ENCODE measurements at regions not wholly inside any gene's neighbourhood (a gene's known extent, or its start where the extent isn't known, plus 50 kb on each side); places are given as distances from the start of the nearest gene placed in this dataset.

GRCh38 chr7:70972693-70973092, 159.3 kb upstream of the GALNT17 start:
- no peak for DNase-seq
- H3K27ac Mint-ChIP-seq = no peak overlapping the region
- POLR2A ChIA-PET = no interaction called here
- H3K27me3 Mint-ChIP-seq = no peaks in the 10 kb centered on the region
- H3K9me3 Mint-ChIP-seq = peaks cover 19% of the 10 kb centered on the region
- no peaks in the 10 kb centered on the region for H3K36me3 Mint-ChIP-seq (ENCODE audit: low read depth)
- H3K4me3 Mint-ChIP-seq = no peak overlapping the region
- CTCF ChIA-PET = no interaction called here
- no peaks in the 10 kb centered on the region for H3K4me1 Mint-ChIP-seq

DNA sequence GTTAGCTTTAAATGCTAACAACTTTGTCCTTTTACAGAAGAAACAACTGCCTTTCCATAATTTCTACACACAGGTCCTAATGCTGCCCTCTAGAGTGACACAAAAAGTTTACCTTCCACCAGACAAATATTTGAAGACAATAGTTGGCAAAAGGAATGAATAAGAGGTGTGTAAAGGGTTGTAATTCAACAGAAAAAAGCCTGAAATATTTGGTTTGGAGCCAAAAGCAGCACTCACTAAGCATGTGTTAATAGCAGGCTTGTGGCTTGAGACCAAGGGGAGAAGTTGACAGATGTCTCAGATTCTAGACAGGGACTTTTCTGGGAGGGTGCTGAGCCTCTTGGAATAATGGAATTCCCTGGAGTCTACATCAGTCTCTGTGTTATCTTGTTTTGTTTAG, 156.2 kb upstream of the GALNT17 start:
- Mint-ChIP-seq H3K27me3 (no peaks in the 10 kb centered on the region), H3K27ac (no peak overlapping the region), H3K9me3 (peaks cover 14% of the 10 kb centered on the region), H3K4me3 (no peak overlapping the region), H3K4me1 (no peaks in the 10 kb centered on the region), H3K36me3 (ENCODE audit: low read depth) (no peaks in the 10 kb centered on the region)
- POLR2A ChIA-PET = no interaction called here
- no peak for DNase-seq
- CTCF ChIA-PET = no interaction called here

DNA sequence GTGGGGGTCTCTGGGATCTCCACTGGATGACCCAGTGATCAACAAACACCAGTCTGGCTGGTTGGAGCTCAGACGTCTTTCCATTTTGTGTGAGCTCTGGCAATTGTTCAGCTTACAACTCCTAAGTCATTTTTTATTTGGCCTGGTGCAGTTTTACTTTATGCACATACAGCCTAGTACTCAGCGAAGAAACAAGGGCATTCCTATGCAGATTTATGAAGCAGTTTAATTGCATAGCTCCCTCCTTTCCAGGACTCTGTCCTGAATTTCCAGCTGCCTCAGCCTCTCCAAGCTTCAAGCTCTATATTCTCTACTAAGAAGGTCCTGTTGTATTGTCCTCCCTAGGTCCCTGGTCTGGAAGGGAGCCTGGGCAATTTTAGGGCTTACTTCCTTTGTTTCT, 145.6 kb upstream of the GALNT17 start:
- H3K36me3 Mint-ChIP-seq (ENCODE audit: low read depth) = no peaks in the 10 kb centered on the region
- H3K4me3 Mint-ChIP-seq = no peak overlapping the region
- DNase-seq = no peak
- POLR2A ChIA-PET = no interaction called here
- H3K4me1 Mint-ChIP-seq = no peaks in the 10 kb centered on the region
- peaks cover 7% of the 10 kb centered on the region for H3K9me3 Mint-ChIP-seq
- CTCF ChIA-PET = no interaction called here
- no peak overlapping the region for H3K27ac Mint-ChIP-seq
- no peaks in the 10 kb centered on the region for H3K27me3 Mint-ChIP-seq

DNA sequence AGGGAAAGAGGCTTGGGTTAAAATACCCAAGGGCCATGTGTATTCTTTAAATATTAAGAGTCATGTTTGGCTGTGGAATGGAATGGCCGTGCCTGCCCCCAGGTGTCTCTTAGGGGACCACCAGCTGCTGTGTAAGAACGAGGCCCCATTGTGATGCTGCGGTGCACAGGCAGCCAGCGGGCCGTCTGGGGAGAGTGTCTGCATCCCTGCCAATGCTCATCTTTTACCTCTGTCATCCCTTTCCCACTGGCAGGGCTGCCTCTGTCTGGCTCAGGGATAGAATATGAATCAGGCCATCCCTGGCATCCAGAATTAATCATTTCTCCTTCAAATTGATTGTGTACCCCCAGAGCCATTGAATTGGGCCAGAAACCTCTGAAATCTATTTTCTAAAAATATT, 137.8 kb upstream of the GALNT17 start:
- Mint-ChIP-seq H3K4me3 (no peak overlapping the region), H3K27me3 (no peaks in the 10 kb centered on the region), H3K36me3 (ENCODE audit: low read depth) (no peaks in the 10 kb centered on the region), H3K27ac (no peak overlapping the region), H3K9me3 (peaks cover 7% of the 10 kb centered on the region), H3K4me1 (no peaks in the 10 kb centered on the region)
- CTCF ChIA-PET = no interaction called here
- POLR2A ChIA-PET = no interaction called here
- DNase-seq = no peak

- Mint-ChIP-seq H3K27ac (no peak overlapping the region), H3K4me1 (no peaks in the 10 kb centered on the region), H3K36me3 (ENCODE audit: low read depth) (no peaks in the 10 kb centered on the region), H3K27me3 (no peaks in the 10 kb centered on the region), H3K9me3 (peaks cover 5% of the 10 kb centered on the region), H3K4me3 (no peak overlapping the region)
- ChIA-PET POLR2A (no interaction called here), CTCF (no interaction called here)
- DNase-seq = no peak
Observed at GRCh38 chr7:70997261-70997660, 134.7 kb upstream of the GALNT17 start.

DNA sequence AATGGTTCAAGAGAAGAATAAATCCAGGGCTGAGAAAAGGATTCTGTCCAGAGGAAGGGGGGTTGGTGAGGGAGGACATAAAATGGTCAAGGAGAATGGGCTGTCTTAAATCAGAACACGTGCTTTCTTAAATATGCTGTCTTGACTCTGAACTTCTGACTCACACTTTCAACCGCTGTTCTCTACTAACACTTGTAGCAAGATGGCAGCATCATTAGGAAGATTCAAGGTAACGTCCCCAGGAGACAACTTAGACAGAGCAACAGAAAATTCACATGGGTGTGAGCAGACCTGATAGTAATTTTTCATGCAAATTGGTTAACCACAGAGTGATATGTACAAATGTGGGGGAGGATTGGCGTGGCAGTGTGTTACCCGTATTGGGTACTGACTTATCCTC, 126.8 kb upstream of the GALNT17 start:
- no peak overlapping the region for H3K4me3 Mint-ChIP-seq
- H3K9me3 Mint-ChIP-seq = peaks cover 4% of the 10 kb centered on the region
- no peak for DNase-seq
- H3K36me3 Mint-ChIP-seq (ENCODE audit: low read depth) = no peaks in the 10 kb centered on the region
- no peak overlapping the region for H3K27ac Mint-ChIP-seq
- CTCF ChIA-PET = no interaction called here
- no peaks in the 10 kb centered on the region for H3K27me3 Mint-ChIP-seq
- POLR2A ChIA-PET = no interaction called here
- no peaks in the 10 kb centered on the region for H3K4me1 Mint-ChIP-seq

GRCh38 chr7:71009636-71010035, 122.3 kb upstream of the GALNT17 start:
- POLR2A ChIA-PET = no interaction called here
- no peaks in the 10 kb centered on the region for H3K4me1 Mint-ChIP-seq
- H3K9me3 Mint-ChIP-seq = peaks cover 7% of the 10 kb centered on the region
- no peak overlapping the region for H3K27ac Mint-ChIP-seq
- H3K36me3 Mint-ChIP-seq (ENCODE audit: low read depth) = no peaks in the 10 kb centered on the region
- H3K27me3 Mint-ChIP-seq = no peaks in the 10 kb centered on the region
- CTCF ChIA-PET = no interaction called here
- no peak overlapping the region for H3K4me3 Mint-ChIP-seq
- DNase-seq = no peak

GRCh38 chr7:71015252-71015900, 116.6 kb upstream of the GALNT17 start:
- Mint-ChIP-seq H3K9me3 (peaks cover 19% of the 10 kb centered on the region), H3K27ac (no peak overlapping the region), H3K4me1 (no peaks in the 10 kb centered on the region), H3K27me3 (no peaks in the 10 kb centered on the region), H3K4me3 (no peak overlapping the region), H3K36me3 (ENCODE audit: low read depth) (no peaks in the 10 kb centered on the region)
- no peak for DNase-seq
- CTCF ChIA-PET = no interaction called here
- POLR2A ChIA-PET = no interaction called here

GRCh38 chr7:71016401-71016800, 115.5 kb upstream of the GALNT17 start:
- Mint-ChIP-seq H3K27me3 (no peaks in the 10 kb centered on the region), H3K9me3 (peaks cover 18% of the 10 kb centered on the region), H3K27ac (no peak overlapping the region), H3K4me1 (no peaks in the 10 kb centered on the region), H3K4me3 (no peak overlapping the region), H3K36me3 (ENCODE audit: low read depth) (no peaks in the 10 kb centered on the region)
- DNase-seq = no peak
- ChIA-PET POLR2A (no interaction called here), CTCF (no interaction called here)

DNA sequence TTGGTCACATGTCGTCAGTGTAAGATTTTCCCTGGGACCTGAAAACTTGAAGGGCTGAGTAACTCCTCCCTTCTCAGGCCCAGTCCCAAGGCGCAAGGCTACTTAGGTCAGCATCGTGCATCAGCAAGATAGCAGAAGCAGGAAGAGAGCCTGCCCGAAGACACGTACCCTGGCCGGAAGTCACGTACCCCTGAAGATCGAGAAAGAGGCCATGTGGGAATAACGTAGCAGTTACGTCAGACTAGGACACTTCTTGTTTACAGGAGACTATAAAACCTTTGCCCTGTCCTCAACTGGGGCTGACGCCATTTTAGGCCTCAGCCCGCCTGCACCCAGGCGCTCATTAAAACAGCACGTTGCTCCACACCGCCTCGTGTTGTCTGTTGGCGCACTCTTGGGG, 114.3 kb upstream of the GALNT17 start:
- H3K4me3 Mint-ChIP-seq = no peak overlapping the region
- ChIA-PET CTCF (no interaction called here), POLR2A (no interaction called here)
- DNase-seq = no peak
- no peaks in the 10 kb centered on the region for H3K36me3 Mint-ChIP-seq (ENCODE audit: low read depth)
- no peaks in the 10 kb centered on the region for H3K27me3 Mint-ChIP-seq
- H3K9me3 Mint-ChIP-seq = peaks cover 18% of the 10 kb centered on the region
- no peaks in the 10 kb centered on the region for H3K4me1 Mint-ChIP-seq
- H3K27ac Mint-ChIP-seq = no peak overlapping the region

- CTCF ChIA-PET = no interaction called here
- Mint-ChIP-seq H3K27ac (no peak overlapping the region), H3K36me3 (ENCODE audit: low read depth) (no peaks in the 10 kb centered on the region), H3K4me1 (no peaks in the 10 kb centered on the region), H3K4me3 (no peak overlapping the region), H3K27me3 (no peaks in the 10 kb centered on the region), H3K9me3 (peaks cover 22% of the 10 kb centered on the region)
- POLR2A ChIA-PET = no interaction called here
- DNase-seq = no peak
Observed at GRCh38 chr7:71019706-71020105, 112.2 kb upstream of the GALNT17 start.

DNA sequence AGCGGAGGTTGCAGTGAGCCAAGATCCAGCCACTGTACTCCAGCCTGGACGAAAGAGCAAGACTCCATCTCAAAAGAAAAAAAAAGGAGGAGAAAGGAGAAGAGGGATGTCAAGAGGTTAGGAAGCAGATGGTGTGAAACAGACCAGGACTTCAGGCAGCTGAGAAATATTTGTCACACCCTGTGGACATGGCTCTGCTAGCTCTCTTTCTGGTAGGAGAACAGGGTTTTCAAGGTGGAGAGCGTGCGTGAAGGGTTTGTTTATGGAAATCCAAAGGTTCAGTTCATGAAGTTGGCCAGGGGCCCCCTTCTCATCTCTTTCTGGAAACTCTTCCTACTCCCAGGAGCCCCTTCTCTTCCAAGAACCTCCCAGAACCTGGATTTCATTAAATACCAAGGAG, 110.8 kb upstream of the GALNT17 start:
- Mint-ChIP-seq H3K27me3 (no peaks in the 10 kb centered on the region), H3K4me1 (no peaks in the 10 kb centered on the region), H3K27ac (no peak overlapping the region), H3K9me3 (peaks cover 25% of the 10 kb centered on the region), H3K4me3 (no peak overlapping the region), H3K36me3 (ENCODE audit: low read depth) (no peaks in the 10 kb centered on the region)
- POLR2A ChIA-PET = no interaction called here
- no peak for DNase-seq
- CTCF ChIA-PET = no interaction called here

DNA sequence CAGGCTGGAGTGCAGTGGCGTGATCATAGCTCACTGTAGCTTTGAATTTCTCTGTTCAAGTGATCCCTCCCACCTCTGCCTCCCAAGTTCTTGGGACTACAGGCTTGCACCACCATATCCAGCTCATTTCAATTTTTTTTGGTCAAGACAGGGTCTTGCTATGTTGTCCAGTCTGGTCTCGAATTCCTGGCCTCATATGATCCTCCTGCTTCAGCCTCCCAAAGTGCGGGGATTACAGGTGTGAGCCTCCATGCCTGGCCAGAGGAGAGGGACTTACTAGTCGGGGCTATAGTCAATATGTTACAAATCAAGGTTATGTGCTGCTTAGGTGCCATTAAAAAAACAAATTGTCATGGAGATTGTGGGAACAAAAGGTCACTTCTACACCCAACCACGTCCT, 105.3 kb upstream of the GALNT17 start:
- DNase-seq = no peak
- no peaks in the 10 kb centered on the region for H3K4me1 Mint-ChIP-seq
- H3K36me3 Mint-ChIP-seq (ENCODE audit: low read depth) = no peaks in the 10 kb centered on the region
- no peak overlapping the region for H3K4me3 Mint-ChIP-seq
- H3K27me3 Mint-ChIP-seq = no peaks in the 10 kb centered on the region
- peaks cover 17% of the 10 kb centered on the region for H3K9me3 Mint-ChIP-seq
- ChIA-PET POLR2A (no interaction called here), CTCF (no interaction called here)
- no peak overlapping the region for H3K27ac Mint-ChIP-seq

GRCh38 chr7:71034243-71034642, 97.7 kb upstream of the GALNT17 start:
- H3K27ac Mint-ChIP-seq = no peak overlapping the region
- DNase-seq = no peak
- H3K4me3 Mint-ChIP-seq = no peak overlapping the region
- H3K9me3 Mint-ChIP-seq = peaks cover 29% of the 10 kb centered on the region
- H3K27me3 Mint-ChIP-seq = no peaks in the 10 kb centered on the region
- CTCF ChIA-PET = no interaction called here
- no peaks in the 10 kb centered on the region for H3K4me1 Mint-ChIP-seq
- H3K36me3 Mint-ChIP-seq (ENCODE audit: low read depth) = no peaks in the 10 kb centered on the region
- POLR2A ChIA-PET = no interaction called here

- no peak overlapping the region for H3K27ac Mint-ChIP-seq
- H3K36me3 Mint-ChIP-seq (ENCODE audit: low read depth) = no peaks in the 10 kb centered on the region
- no peaks in the 10 kb centered on the region for H3K4me1 Mint-ChIP-seq
- POLR2A ChIA-PET = no interaction called here
- peaks cover 23% of the 10 kb centered on the region for H3K9me3 Mint-ChIP-seq
- no peak for DNase-seq
- H3K27me3 Mint-ChIP-seq = no peaks in the 10 kb centered on the region
- CTCF ChIA-PET = no interaction called here
- H3K4me3 Mint-ChIP-seq = no peak overlapping the region
Observed at GRCh38 chr7:71042591-71042990, 89.4 kb upstream of the GALNT17 start.
